HUES48 (cell line): ENCODE measurements at regions not wholly inside any gene's neighbourhood (a gene's known extent, or its start where the extent isn't known, plus 50 kb on each side); places are given as distances from the start of the nearest gene placed in this dataset.
A peak's percentile ranks its signal among the peaks of the same experiment; 100 is the strongest.
"Not testable (repeated sequence)": the region's sequence is repeated elsewhere in the genome, so short reads cannot be mapped to it uniquely, and the experiment has no call there.

Source experiments
- H3K27ac ChIP-seq: one replicate; pipeline ENCODE4 v1.7.0; 2013; ENCODE audit warnings: low read depth, low read length, inconsistent platforms
- H3K27me3 ChIP-seq: 2 replicates; pipeline ENCODE4 v1.6.1; 2013; ENCODE audit warnings: mild to moderate bottlenecking, low read length; ENCODE audit not compliant: control insufficient read depth, insufficient read depth
- H3K36me3 ChIP-seq: 2 replicates; pipeline ENCODE4 v1.6.1; 2013; ENCODE audit warnings: low read length; ENCODE audit not compliant: control insufficient read depth, insufficient read depth
- H3K4me1 ChIP-seq: 2 replicates; pipeline ENCODE4 v1.6.1; 2013; ENCODE audit warnings: mild to moderate bottlenecking, low read length; ENCODE audit not compliant: control insufficient read depth, insufficient read depth
- H3K4me3 ChIP-seq: 2 replicates; pipeline ENCODE4 v1.5.1; 2013; ENCODE audit warnings: mild to moderate bottlenecking, low read depth, low read length
- H3K9ac ChIP-seq: 2 replicates; pipeline ENCODE4 v1.6.1; 2013; ENCODE audit warnings: mild to moderate bottlenecking, low read depth, low read length, moderate library complexity
- H3K9me3 ChIP-seq: 2 replicates; pipeline ENCODE4 v1.6.1; 2013; ENCODE audit warnings: low read length; ENCODE audit not compliant: control insufficient read depth, insufficient read depth

DNA sequence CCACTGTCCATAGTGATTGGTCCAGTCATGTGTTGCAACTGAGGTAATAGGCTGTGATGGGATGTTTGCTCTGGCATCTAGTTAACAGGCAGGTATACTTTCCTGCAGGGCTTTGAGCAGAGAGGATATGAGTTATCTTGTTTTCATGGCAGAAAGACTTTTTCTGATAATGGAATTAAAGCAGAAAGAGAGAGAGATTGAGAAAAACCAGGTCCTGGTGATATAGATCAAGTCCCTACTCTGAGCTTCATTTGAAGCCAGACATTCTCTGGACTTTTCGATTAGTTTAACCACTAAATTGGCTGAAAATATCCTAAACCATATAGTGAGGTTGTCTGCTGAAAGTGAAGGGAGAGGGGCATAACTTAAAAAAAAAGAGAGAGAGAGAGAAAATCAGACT, 233.8 kb upstream of the TBX18 start:
- no peaks in the 10 kb centered on the region for H3K27me3 ChIP-seq
- H3K9me3 ChIP-seq: no peaks in the 10 kb centered on the region
- H3K4me3 ChIP-seq: no peak overlapping the region
- H3K9ac ChIP-seq: no peak overlapping the region
- H3K4me1 ChIP-seq: no peaks in the 10 kb centered on the region
- no peaks in the 10 kb centered on the region for H3K36me3 ChIP-seq
- H3K27ac ChIP-seq: no peak overlapping the region

DNA sequence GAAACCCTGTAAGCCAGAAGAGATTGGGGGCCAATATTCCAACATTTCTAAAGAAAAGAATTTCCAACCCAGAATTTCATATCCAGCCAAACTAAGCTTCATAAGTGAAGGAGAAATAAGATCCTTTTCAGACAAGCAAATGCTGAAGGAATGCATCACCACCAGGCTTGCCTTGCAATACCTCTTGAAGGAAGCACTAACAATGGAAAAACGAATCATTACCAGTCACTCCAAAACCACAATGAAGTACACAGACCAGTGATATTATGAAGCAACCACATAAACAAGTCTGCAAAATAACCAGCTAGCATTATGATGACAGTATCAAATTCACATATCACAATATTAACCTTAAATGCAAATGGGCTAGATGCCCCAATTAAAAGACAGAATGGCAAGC, 224.4 kb upstream of the TBX18 start:
- H3K27ac ChIP-seq, H3K27me3 ChIP-seq, H3K4me1 ChIP-seq, H3K9me3 ChIP-seq, H3K9ac ChIP-seq, H3K4me3 ChIP-seq, H3K36me3 ChIP-seq: not testable (repeated sequence)

DNA sequence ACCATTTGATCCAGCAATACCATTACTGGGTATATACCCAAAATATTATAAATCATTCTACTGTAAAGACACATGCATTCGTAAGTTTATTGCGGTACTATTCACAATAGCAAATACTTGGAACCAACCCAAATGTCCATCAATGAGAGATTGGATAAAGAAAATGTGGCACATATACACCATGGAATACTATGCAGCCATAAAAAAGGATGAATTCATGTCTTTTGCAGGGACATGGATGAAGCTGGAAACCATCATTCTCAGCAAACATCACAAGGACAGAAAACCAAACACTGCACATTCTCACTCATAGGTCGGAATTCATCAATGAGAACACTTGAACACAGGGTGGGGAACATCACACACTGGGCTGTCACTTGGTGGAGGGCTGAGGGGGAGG, 221.1 kb upstream of the TBX18 start:
- not testable (repeated sequence) for H3K9ac ChIP-seq, H3K36me3 ChIP-seq, H3K4me1 ChIP-seq, H3K9me3 ChIP-seq, H3K4me3 ChIP-seq, H3K27ac ChIP-seq, H3K27me3 ChIP-seq

DNA sequence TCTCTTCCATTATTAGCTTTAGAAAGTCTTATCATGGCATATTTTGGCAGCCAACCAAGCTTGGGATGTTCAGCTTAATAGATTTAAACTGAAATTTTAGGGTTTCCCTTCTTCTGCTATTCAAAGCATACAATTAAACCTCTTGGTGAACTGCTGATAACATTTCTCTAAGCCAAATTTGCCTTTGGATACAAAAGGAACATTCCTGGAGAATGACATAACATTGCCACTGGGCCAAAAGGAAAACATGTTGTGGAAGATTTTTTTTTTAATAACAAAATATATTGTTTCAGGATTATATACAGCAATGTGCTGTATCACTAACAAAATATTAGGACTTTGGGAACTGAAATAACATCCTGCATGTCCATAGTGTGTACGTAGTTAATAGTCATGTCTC, 215.1 kb upstream of the TBX18 start:
- H3K27me3 ChIP-seq: no peaks in the 10 kb centered on the region
- H3K27ac ChIP-seq: no peak overlapping the region
- H3K9me3 ChIP-seq: no peaks in the 10 kb centered on the region
- H3K4me3 ChIP-seq: no peak overlapping the region
- H3K4me1 ChIP-seq: peaks cover 3% of the 10 kb centered on the region; the same call in 1 of the 2 replicates
- no peak overlapping the region for H3K9ac ChIP-seq
- no peaks in the 10 kb centered on the region for H3K36me3 ChIP-seq

DNA sequence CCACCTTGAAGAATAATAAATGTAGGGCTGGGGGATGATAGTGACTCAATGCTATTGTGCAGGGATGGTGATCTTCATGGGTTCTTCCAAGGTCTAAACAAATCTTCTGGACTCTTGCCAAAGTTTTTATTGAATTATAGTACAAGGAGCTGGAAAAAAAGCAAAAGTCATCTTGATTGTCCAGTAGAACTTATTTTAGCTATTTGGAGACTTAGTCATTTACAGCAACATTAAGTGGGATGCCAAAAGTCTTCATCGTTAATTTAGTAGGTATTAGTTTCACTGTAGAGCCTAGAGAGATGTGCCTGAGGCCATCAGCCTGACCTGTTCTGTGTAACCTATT, 212.9 kb upstream of the TBX18 start:
- Histone ChIP-seq H3K9me3 (no peaks in the 10 kb centered on the region), H3K27ac (no peak overlapping the region), H3K27me3 (no peaks in the 10 kb centered on the region)

DNA sequence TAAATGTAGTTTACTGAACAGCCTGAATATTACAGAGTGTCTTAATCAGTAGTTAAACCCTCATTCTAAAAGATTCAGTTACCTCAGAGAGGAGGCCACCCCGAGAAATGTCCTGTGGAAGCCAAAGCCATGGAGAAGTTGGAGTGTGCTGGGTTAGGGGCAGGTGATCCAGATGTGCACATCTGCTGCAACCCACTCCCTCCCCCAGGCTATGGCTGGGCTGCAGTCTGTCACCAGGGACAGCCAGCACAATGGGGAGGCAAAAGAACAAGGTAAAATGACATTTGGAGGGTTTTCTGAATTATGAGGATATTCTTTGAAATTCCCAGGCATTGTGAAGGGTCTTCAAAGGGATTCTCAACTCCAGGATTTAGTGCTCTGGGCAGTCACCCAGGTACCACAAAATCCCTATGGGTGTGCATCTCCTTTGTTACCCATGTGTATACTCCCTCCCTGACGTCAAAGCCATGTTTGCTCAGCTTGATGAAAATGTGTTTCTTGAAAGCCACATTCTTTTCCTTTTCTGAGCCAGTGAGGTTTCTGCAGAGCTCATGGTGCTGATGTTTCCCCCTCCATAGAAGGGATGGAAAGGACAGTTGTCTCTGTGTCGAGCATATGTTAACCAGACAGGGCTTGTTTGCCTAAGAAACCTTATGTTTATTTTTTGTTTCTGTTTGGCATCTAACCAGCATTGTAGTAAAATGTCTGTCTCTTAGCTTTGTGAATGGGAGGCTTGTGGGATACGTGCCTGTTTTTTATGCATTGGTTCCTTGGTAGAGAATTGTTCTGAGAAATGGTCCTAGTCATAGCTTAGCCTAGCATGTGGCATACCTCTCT, 212.3 kb upstream of the TBX18 start:
- H3K4me3 ChIP-seq: no peak overlapping the region
- H3K9ac ChIP-seq: no peak overlapping the region
- H3K27me3 ChIP-seq: no peaks in the 10 kb centered on the region
- H3K36me3 ChIP-seq: no peaks in the 10 kb centered on the region
- H3K4me1 ChIP-seq: peaks cover 3% of the 10 kb centered on the region; the same call in 1 of the 2 replicates
- H3K9me3 ChIP-seq: no peaks in the 10 kb centered on the region
- no peak overlapping the region for H3K27ac ChIP-seq

More for the DNA sequence above, 212.9 kb upstream of the TBX18 start:
- Histone ChIP-seq H3K36me3 (no peaks in the 10 kb centered on the region), H3K9ac (no peak overlapping the region), H3K4me1 (peaks cover 3% of the 10 kb centered on the region; the same call in 1 of the 2 replicates), H3K4me3 (no peak overlapping the region)

DNA sequence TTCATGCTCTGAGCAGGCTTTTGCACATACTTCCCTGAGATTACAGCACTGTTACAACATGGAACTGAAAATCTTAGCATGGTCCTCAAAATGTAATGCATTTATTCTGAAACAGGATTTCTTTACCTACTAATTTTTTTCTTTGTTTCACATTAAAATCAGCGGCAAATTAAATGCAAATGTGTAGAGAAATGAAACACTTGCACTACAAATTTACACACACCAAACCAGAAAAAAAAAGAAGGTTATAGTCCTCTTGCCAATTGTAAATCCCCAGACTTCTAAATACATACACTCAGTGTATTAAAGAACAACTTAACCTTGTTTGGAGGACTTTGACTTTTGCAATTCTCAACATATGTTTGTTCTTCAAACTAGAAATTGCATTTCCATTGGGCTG, 210.9 kb upstream of the TBX18 start:
- no peaks in the 10 kb centered on the region for H3K9me3 ChIP-seq
- no peak overlapping the region for H3K27ac ChIP-seq
- H3K9ac ChIP-seq: no peak overlapping the region
- H3K36me3 ChIP-seq: no peaks in the 10 kb centered on the region
- H3K4me3 ChIP-seq: no peak overlapping the region
- peaks cover 3% of the 10 kb centered on the region; the same call in 1 of the 2 replicates for H3K4me1 ChIP-seq
- H3K27me3 ChIP-seq: no peaks in the 10 kb centered on the region

DNA sequence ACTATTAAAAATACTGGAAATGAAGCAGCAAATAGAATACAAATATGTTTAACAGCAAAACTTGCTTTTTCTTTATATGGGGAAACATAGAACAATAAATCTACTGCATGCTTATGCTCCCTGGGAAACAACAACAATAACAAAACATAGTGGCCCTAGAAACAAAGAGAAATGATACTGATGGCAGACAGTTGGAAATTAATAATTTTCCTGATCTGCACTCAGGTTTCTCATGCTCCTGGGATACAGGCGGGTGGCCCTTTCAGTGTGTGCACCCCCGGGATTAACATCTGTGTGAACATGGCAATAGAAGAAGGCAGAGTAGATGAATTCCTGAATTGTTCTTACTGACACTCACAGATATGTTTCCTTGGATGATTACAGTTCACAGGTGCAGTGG, 209.2 kb upstream of the TBX18 start:
- Histone ChIP-seq H3K27ac (no peak overlapping the region), H3K9me3 (peaks cover 6% of the 10 kb centered on the region), H3K9ac (no peak overlapping the region), H3K4me3 (no peak overlapping the region), H3K27me3 (no peaks in the 10 kb centered on the region), H3K4me1 (peaks cover 3% of the 10 kb centered on the region; the same call in 1 of the 2 replicates), H3K36me3 (no peaks in the 10 kb centered on the region)

DNA sequence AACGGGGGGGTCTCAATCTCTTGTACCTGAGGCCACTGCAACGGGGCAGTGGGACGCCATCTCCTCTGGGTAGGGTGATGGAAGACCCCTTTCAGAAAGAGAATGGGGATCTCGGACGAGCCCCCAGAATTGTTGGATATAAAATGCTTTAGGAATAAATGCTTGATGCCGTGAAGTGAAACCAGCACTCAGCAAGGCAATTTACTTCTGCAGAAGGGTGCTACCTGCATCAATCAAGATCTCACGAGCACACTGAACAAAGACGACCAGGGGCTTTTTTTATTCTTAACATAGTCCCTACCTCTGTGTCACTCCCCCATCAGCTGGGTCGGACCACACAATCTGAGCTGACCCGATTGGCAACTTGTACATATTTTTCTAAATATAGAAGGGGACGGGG, 203.6 kb upstream of the TBX18 start:
- no peaks in the 10 kb centered on the region for H3K27me3 ChIP-seq
- H3K36me3 ChIP-seq: no peaks in the 10 kb centered on the region
- peaks cover 18% of the 10 kb centered on the region for H3K9me3 ChIP-seq
- H3K4me1 ChIP-seq: no peaks in the 10 kb centered on the region
- no peak overlapping the region for H3K27ac ChIP-seq
- H3K9ac ChIP-seq: no peak overlapping the region
- no peak overlapping the region for H3K4me3 ChIP-seq

DNA sequence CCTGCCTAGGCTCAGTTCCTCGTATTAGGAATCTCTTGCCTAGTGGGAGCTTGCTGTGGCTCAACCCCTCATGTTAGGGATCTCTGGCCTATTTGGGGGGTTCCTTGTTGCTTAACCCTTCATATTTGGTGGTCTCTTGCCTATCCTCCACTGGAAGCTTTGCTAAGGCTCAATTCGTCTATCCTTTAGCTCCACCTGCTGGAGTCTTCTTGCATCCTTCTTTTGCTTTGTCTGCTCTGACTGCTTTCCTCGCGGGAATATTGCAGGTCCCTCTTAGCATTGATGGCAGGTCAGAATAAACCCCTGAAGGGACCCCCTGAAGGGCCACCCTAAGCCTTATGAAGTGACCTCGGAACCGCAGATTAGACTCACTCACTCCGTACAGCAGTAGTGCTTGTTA, 203.0 kb upstream of the TBX18 start:
- no peak overlapping the region for H3K27ac ChIP-seq
- no peak overlapping the region for H3K9ac ChIP-seq
- H3K27me3 ChIP-seq: no peaks in the 10 kb centered on the region

DNA sequence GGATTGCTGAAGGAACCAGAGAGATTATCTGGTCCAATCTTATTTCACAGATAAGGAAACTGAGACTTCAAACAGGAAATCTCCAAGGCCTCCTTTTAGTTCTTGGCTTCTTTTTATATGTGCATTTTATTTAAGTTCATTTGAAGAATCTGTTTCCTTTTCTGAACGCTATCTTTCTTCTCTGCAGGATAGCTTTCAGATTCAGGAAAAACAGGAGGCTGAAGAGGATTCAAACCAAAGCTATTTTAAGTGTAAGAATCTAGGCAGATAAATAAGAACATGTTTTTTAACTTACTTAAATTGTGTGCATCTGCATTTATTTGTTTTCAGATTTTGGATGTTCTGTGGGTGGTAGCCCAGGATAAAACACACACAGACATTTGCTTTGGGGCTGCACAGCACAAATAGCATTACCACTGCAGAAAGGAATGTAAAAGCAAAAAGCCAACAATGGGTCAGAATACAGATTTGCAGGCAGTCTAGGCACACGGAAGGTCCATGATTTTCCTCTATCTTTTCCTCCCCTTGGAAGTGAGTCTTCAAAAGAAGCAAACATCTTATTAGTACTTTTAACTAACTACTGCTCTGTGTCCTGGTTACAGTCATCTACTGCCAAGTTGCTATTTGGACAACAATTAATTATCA, 188.8 kb upstream of the TBX18 start:
- Histone ChIP-seq H3K36me3 (no peaks in the 10 kb centered on the region), H3K4me1 (peaks cover 8% of the 10 kb centered on the region), H3K9ac (no peak overlapping the region), H3K4me3 (no peak overlapping the region), H3K9me3 (peaks cover 3% of the 10 kb centered on the region), H3K27me3 (no peaks in the 10 kb centered on the region), H3K27ac (peak overlapping the region; percentile 29)

More for the DNA sequence above, 203.0 kb upstream of the TBX18 start:
- H3K9me3 ChIP-seq: peaks cover 18% of the 10 kb centered on the region
- no peak overlapping the region for H3K4me3 ChIP-seq
- no peaks in the 10 kb centered on the region for H3K4me1 ChIP-seq
- H3K36me3 ChIP-seq: no peaks in the 10 kb centered on the region
